ENCODE measurements at regions not wholly inside any gene's neighbourhood (a gene's known extent, or its start where the extent isn't known, plus 50 kb on each side); places are given as distances from the start of the nearest gene placed in this dataset.
A peak's percentile ranks its signal among the peaks of the same experiment; 100 is the strongest.
"Not testable (repeated sequence)": the region's sequence is repeated elsewhere in the genome, so short reads cannot be mapped to it uniquely, and the experiment has no call there.

GRCh38 chr18:55762424-55762823, 174.4 kb upstream of the TCF4 start:
- DNase-seq: no peak

GRCh38 chr18:55753643-55754263, 165.8 kb upstream of the TCF4 start:
- DNase-seq: peak; percentile 12

- DNase-seq: no peak
Observed at GRCh38 chr18:55751476-55751875, 163.5 kb upstream of the TCF4 start.

- DNase-seq: peak; percentile 83
Observed at GRCh38 chr18:55748227-55748738, 160.3 kb upstream of the TCF4 start.

GRCh38 chr18:55744206-55744605, 156.2 kb upstream of the TCF4 start:
- DNase-seq: no peak

GRCh38 chr18:55743736-55744135, 155.7 kb upstream of the TCF4 start:
- no peak for DNase-seq

- no peak for DNase-seq
Observed at GRCh38 chr18:55743133-55743532, 155.1 kb upstream of the TCF4 start.

- DNase-seq: no peak
Observed at GRCh38 chr18:55739488-55739887, 151.5 kb upstream of the TCF4 start.

- DNase-seq: no peak
Observed at GRCh38 chr18:55738483-55739114, 150.6 kb upstream of the TCF4 start.

GRCh38 chr18:55737781-55738468, 149.9 kb upstream of the TCF4 start:
- DNase-seq: no peak

- DNase-seq: no peak
Observed at GRCh38 chr18:55737266-55737665, 149.3 kb upstream of the TCF4 start.

- no peak for DNase-seq
Observed at GRCh38 chr18:55735969-55736368, 148.0 kb upstream of the TCF4 start.

- DNase-seq: no peak
Observed at GRCh38 chr18:55735199-55735855, 147.3 kb upstream of the TCF4 start.

GRCh38 chr18:55732227-55733106, 144.5 kb upstream of the TCF4 start:
- DNase-seq: peak; percentile 31

GRCh38 chr18:55731594-55732042, 143.6 kb upstream of the TCF4 start:
- DNase-seq: no peak

GRCh38 chr18:55721006-55721405, 133.0 kb upstream of the TCF4 start:
- DNase-seq: not testable (repeated sequence)

GRCh38 chr18:55713707-55714106, 125.7 kb upstream of the TCF4 start:
- DNase-seq: no peak

GRCh38 chr18:55706898-55707297, 118.9 kb upstream of the TCF4 start:
- no peak for DNase-seq

GRCh38 chr18:55699233-55699765, 111.3 kb upstream of the TCF4 start:
- no peak for DNase-seq

GRCh38 chr18:55696811-55697210, 108.8 kb upstream of the TCF4 start:
- DNase-seq: no peak

- no peak for DNase-seq
Observed at GRCh38 chr18:55695091-55695490, 107.1 kb upstream of the TCF4 start.

GRCh38 chr18:55694291-55694690, 106.3 kb upstream of the TCF4 start:
- DNase-seq: peak; percentile 23

Measured in NCI-H226 (cell line).